Breast epithelium (tissue), 3 donors: ENCODE measurements at regions not wholly inside any gene's neighbourhood (a gene's known extent, or its start where the extent isn't known, plus 50 kb on each side); places are given as distances from the start of the nearest gene placed in this dataset.

Experiments used
- CTCF ChIP-seq, 3 donors: fragments of 450-650 bp; IDR thresholded peaks; one replicate each; pipeline ENCODE4 v1.5.1; 2016 to 2017; ENCODE audit warnings: antibody characterized with exemption in 3 of 3, mild to moderate bottlenecking in 3 of 3, moderate library complexity in 3 of 3
- POLR2A ChIP-seq: fragments of 450-650 bp; IDR thresholded peaks from one replicate; pipeline ENCODE4 v1.6.1; 2016; ENCODE audit warnings: antibody characterized with exemption, mild to moderate bottlenecking, moderate library complexity
- POLR2AphosphoS5 ChIP-seq, 3 donors: sonication (generic); formaldehyde crosslinking; IDR thresholded peaks; one replicate each; pipeline ENCODE4 v1.6.1; 2017; ENCODE audit warnings: antibody characterized with exemption in 3 of 3

- no peak for TF ChIP-seq POLR2A
- TF ChIP-seq CTCF (IDR thresholded peaks at IDR 0.05), result no peak
- no peak for TF ChIP-seq POLR2AphosphoS5 (IDR thresholded peaks at IDR 0.05)
Measured at GRCh38 chr7:13028825-13029099, 341.3 kb downstream of the ARL4A start.
